Neural cell (in vitro differentiated cells): ENCODE measurements at regions not wholly inside any gene's neighbourhood (a gene's known extent, or its start where the extent isn't known, plus 50 kb on each side); places are given as distances from the start of the nearest gene placed in this dataset.
"Not testable (repeated sequence)": the region's sequence is repeated elsewhere in the genome, so short reads cannot be mapped to it uniquely, and the experiment has no call there.

Experiments
- H2AFZ ChIP-seq: fragments of 200-600, 300-800 bp; sonication (generic), shearing (Covaris generic); 2 replicates; pipeline ENCODE4 v1.6.0; 2014; ENCODE audit warnings: low read depth, mild to moderate bottlenecking, antibody characterized with exemption, low read length, moderate library complexity
- H3F3A ChIP-seq: fragments of 200-600 bp; shearing (Covaris generic); 2 replicates; pipeline ENCODE4 v1.6.1; 2016; ENCODE audit warnings: mild to moderate bottlenecking, moderate library complexity, mixed read lengths, antibody characterized with exemption, low read length; ENCODE audit not compliant: insufficient read depth, poor library complexity, severe bottlenecking
- H3K27ac ChIP-seq: fragments of 200-600, 300-800 bp; sonication (generic), shearing (Covaris generic); 2 replicates; pipeline ENCODE4 v1.5.1; 2014; ENCODE audit warnings: mild to moderate bottlenecking, low read length, moderate library complexity
- H3K27me3 ChIP-seq: fragments of 300-800, 200-600 bp; sonication (generic), shearing (Covaris generic); 2 replicates; pipeline ENCODE4 v1.6.0; 2014; ENCODE audit warnings: mild to moderate bottlenecking, low read depth, low read length, moderate library complexity; ENCODE audit not compliant: insufficient read depth
- H3K36me3 ChIP-seq: fragments of 300-800, 200-600 bp; sonication (generic), shearing (Covaris generic); 2 replicates; pipeline ENCODE4 v1.5.1; 2014; ENCODE audit warnings: mild to moderate bottlenecking, antibody characterized with exemption, low read length, moderate library complexity; ENCODE audit not compliant: insufficient read depth
- H3K4me2 ChIP-seq: fragments of 300-800, 200-600 bp; sonication (generic), shearing (Covaris generic); 2 replicates; pipeline ENCODE4 v1.6.0; 2014; ENCODE audit warnings: mild to moderate bottlenecking, low read length
- H3K4me3 ChIP-seq: fragments of 300-800, 200-600 bp; sonication (generic), shearing (Covaris generic); 2 replicates; pipeline ENCODE4 v1.5.1; 2014; ENCODE audit warnings: mild to moderate bottlenecking, low read length, moderate library complexity
- H3K79me2 ChIP-seq: fragments of 200-600 bp; shearing (Covaris generic); replicated peaks from 2 replicates; pipeline ENCODE4 v1.6.0; 2014; ENCODE audit warnings: mild to moderate bottlenecking, low read length, moderate library complexity; ENCODE audit not compliant: insufficient read depth
- H3K9ac ChIP-seq: fragments of 300-800, 200-600 bp; sonication (generic), shearing (Covaris generic); 2 replicates; pipeline ENCODE4 v1.6.1; 2016; ENCODE audit warnings: mild to moderate bottlenecking, low read length, mixed read lengths
- H3K9me2 ChIP-seq: fragments of 200-600 bp; shearing (Covaris generic); 2 replicates; pipeline ENCODE4 v1.6.1; 2016; ENCODE audit warnings: mild to moderate bottlenecking, low read length, mixed read lengths; ENCODE audit not compliant: insufficient read depth
- H3K9me3 ChIP-seq: fragments of 200-600, 300-800 bp; sonication (generic), shearing (Covaris generic); 2 replicates; pipeline ENCODE4 v1.6.1; 2016; ENCODE audit warnings: mild to moderate bottlenecking, mixed run types, low read length, moderate library complexity, mixed read lengths
- H4K20me1 ChIP-seq: fragments of 200-600 bp; shearing (Covaris generic); 2 replicates; pipeline ENCODE4 v1.6.1; 2016; ENCODE audit warnings: mild to moderate bottlenecking, mixed run types; ENCODE audit not compliant: insufficient read depth

- H3K9me3 ChIP-seq, H3K27me3 ChIP-seq, H3K4me3 ChIP-seq, H3K9me2 ChIP-seq, H3K79me2 ChIP-seq, H3K4me2 ChIP-seq, H3F3A ChIP-seq, H3K36me3 ChIP-seq, H4K20me1 ChIP-seq, H2AFZ ChIP-seq, H3K9ac ChIP-seq, H3K27ac ChIP-seq: not testable (repeated sequence)
These were observed 94.6 kb downstream of the FOXD4L6 start for GRCh38 chr9:41033877-41034276.

- not testable (repeated sequence) for H2AFZ ChIP-seq, H3K9me2 ChIP-seq, H3K27me3 ChIP-seq, H3K36me3 ChIP-seq, H3K9me3 ChIP-seq, H4K20me1 ChIP-seq, H3K4me3 ChIP-seq, H3K9ac ChIP-seq, H3F3A ChIP-seq, H3K79me2 ChIP-seq, H3K27ac ChIP-seq, H3K4me2 ChIP-seq
These were observed 95.1 kb downstream of the FOXD4L6 start for GRCh38 chr9:41033360-41033759.

- H3K4me3 ChIP-seq, H4K20me1 ChIP-seq, H3K27me3 ChIP-seq, H3K9me3 ChIP-seq, H3K9me2 ChIP-seq, H3F3A ChIP-seq, H3K27ac ChIP-seq, H3K36me3 ChIP-seq, H3K4me2 ChIP-seq, H3K79me2 ChIP-seq, H2AFZ ChIP-seq, H3K9ac ChIP-seq: not testable (repeated sequence)
These were observed 101.4 kb downstream of the FOXD4L6 start for GRCh38 chr9:41026912-41027676.

GRCh38 chr9:41022365-41022764, 106.1 kb downstream of the FOXD4L6 start:
- H3K9me3 ChIP-seq, H3K79me2 ChIP-seq, H3K4me3 ChIP-seq, H3F3A ChIP-seq, H3K27me3 ChIP-seq, H3K36me3 ChIP-seq, H3K4me2 ChIP-seq, H2AFZ ChIP-seq, H3K9me2 ChIP-seq, H3K9ac ChIP-seq, H4K20me1 ChIP-seq, H3K27ac ChIP-seq: not testable (repeated sequence)

- not testable (repeated sequence) for H3K9me2 ChIP-seq, H3K36me3 ChIP-seq, H3K79me2 ChIP-seq, H3K27ac ChIP-seq, H3K9ac ChIP-seq, H2AFZ ChIP-seq, H4K20me1 ChIP-seq, H3K9me3 ChIP-seq, H3K4me3 ChIP-seq, H3K27me3 ChIP-seq, H3K4me2 ChIP-seq, H3F3A ChIP-seq
These were observed 108.5 kb downstream of the FOXD4L6 start for GRCh38 chr9:41019858-41020562.

- H3K36me3 ChIP-seq, H4K20me1 ChIP-seq, H3K4me2 ChIP-seq, H3K9me2 ChIP-seq, H3K27ac ChIP-seq, H2AFZ ChIP-seq, H3K9ac ChIP-seq, H3F3A ChIP-seq, H3K4me3 ChIP-seq, H3K79me2 ChIP-seq, H3K9me3 ChIP-seq, H3K27me3 ChIP-seq: not testable (repeated sequence)
These were observed 109.5 kb downstream of the FOXD4L6 start for GRCh38 chr9:41018948-41019347.

GRCh38 chr9:41016699-41017098, 111.8 kb downstream of the FOXD4L6 start:
- not testable (repeated sequence) for H2AFZ ChIP-seq, H3F3A ChIP-seq, H3K4me3 ChIP-seq, H3K36me3 ChIP-seq, H4K20me1 ChIP-seq, H3K4me2 ChIP-seq, H3K9me3 ChIP-seq, H3K9ac ChIP-seq, H3K79me2 ChIP-seq, H3K9me2 ChIP-seq, H3K27me3 ChIP-seq, H3K27ac ChIP-seq
